Pancreas (tissue), 10 donors: ENCODE measurements at regions not wholly inside any gene's neighbourhood (a gene's known extent, or its start where the extent isn't known, plus 50 kb on each side); places are given as distances from the start of the nearest gene placed in this dataset.

Experiments
- ATAC-seq, 4 donors: fragments of 200-7000 bp; cut with Tn5 transposase; one replicate each; pipeline versions ENCODE4 v1.8.0 to v1.9.1; 2020; ENCODE audit warnings: mild to moderate bottlenecking in 4 of 4, moderate library complexity in 4 of 4
- DNase-seq, 6 donors: peaks; one replicate each; pipeline ENCODE4 v3.0.0-alpha.2; 2020
- FAIRE-seq: peaks from 2 replicates; lab custom pipeline; 2012; peaks lifted over from hg19 to GRCh38; lab: Jason Lieb, UNC
- H3K27ac ChIP-seq, 4 donors: fragments of 200-600 bp; sonication (generic); 1 replicate in 3 of 4; 2 replicates in 1 of 4; pipeline versions ENCODE4 v1.5.0 to v1.8.0; 2020
- H3K27me3 ChIP-seq, 4 donors: fragments of 200-600 bp; one replicate each; pipeline ENCODE4 v1.8.0; 2021
- H3K36me3 ChIP-seq, 3 donors: fragments of 200-600 bp; sonication (generic) in 1 of 3; one replicate each; pipeline versions ENCODE4 v1.5.0 to v1.8.0; 2020 to 2021
- H3K4me1 ChIP-seq, 3 donors: fragments of 200-600 bp; one replicate each; pipeline ENCODE4 v1.8.0; 2021
- H3K4me3 ChIP-seq, 4 donors: fragments of 200-600 bp; sonication (generic) in 2 of 4; one replicate each; pipeline versions ENCODE4 v1.5.0 to v1.8.0; 2020 to 2021
- H3K9me3 ChIP-seq, 4 donors: fragments of 200-600 bp; one replicate each; pipeline ENCODE4 v1.8.0; 2021
- CTCF ChIP-seq, 4 donors: fragments of 200-600 bp; sonication (generic) in 3 of 4; IDR thresholded peaks; one replicate each; pipeline versions ENCODE4 v1.5.0 to v1.8.0; 2021; ENCODE audit warnings: antibody characterized with exemption in 4 of 4
- WGBS, 2 donors: extraction: QIAGEN DNeasy Blood & Tissue Kit; methylation state at CpG; one replicate each; pipeline ENCODE4 v1.1.7; 2013; 5-methylcytosine and 5-hydroxymethylcytosine counted together
- intact Hi-C, 3 donors: fragments of 100-400 bp; cut with DNase I; formaldehyde crosslinking; loops; one replicate each; pipeline versions ENCODE4 v1.11.1 to v1.14.2; 2022
- donor health status: healthy with polysubstance abuse.
- donor health status: DM: no; HTN: no; CAD: no; lungs with moderate emphysema.
- donor health status: DM: no; HTN: no; CAD: no.
- donor health status: control.
- donor health status: control.
- donor health status: Bipolar disorder and iron deficiency.
- donor health status: DM: yes; HTN: yes; CAD: no.
- donor health status: DM: no; HTN: no; CAD: no.
- donor health status: DM: no; HTN: no; CAD: no.
- donor health status: DM: yes; HTN: yes; CAD: no.

GRCh38 chr5:57802131-57802530, 319.5 kb upstream of the ACTBL2 start:
- no peak overlapping the region for H3K4me3 ChIP-seq
- no peak for FAIRE-seq
- no peaks in the 10 kb centered on the region for H3K4me1 ChIP-seq
- no peak overlapping the region for H3K27ac ChIP-seq
- WGBS, 2 donors: 69 to 77% methylated on average over 3 of the region's 3 CpGs
- no peaks in the 10 kb centered on the region for H3K27me3 ChIP-seq
- no peak for TF ChIP-seq CTCF (IDR thresholded peaks at IDR 0.05)
- H3K9me3 ChIP-seq: no peaks in the 10 kb centered on the region
- no peaks in the 10 kb centered on the region for H3K36me3 ChIP-seq
- no peak for DNase-seq
- no peak for ATAC-seq
- intact Hi-C loops: no loop called here

- no peaks in the 10 kb centered on the region for H3K4me1 ChIP-seq
- DNase-seq (no peak), FAIRE-seq (no peak), ATAC-seq (no peak)
- TF ChIP-seq CTCF (IDR thresholded peaks at IDR 0.05): no peak
- H3K36me3 ChIP-seq: no peaks in the 10 kb centered on the region
- no peaks in the 10 kb centered on the region for H3K27me3 ChIP-seq
- H3K27ac ChIP-seq: no peak overlapping the region
- WGBS, 2 donors: 87 to 94% methylated on average over 1 of the region's 1 CpG
- H3K4me3 ChIP-seq: no peak overlapping the region
- H3K9me3 ChIP-seq: no peaks in the 10 kb centered on the region
- intact Hi-C loops: no loop called here
These were observed 312.6 kb upstream of the ACTBL2 start for GRCh38 chr5:57795203-57795602.

- H3K4me3 ChIP-seq: no peak overlapping the region
- WGBS, 2 donors: 86 to 87% methylated on average over 1 of the region's 1 CpG
- H3K4me1 ChIP-seq: no peaks in the 10 kb centered on the region
- TF ChIP-seq CTCF (IDR thresholded peaks at IDR 0.05): no peak
- no peak for ATAC-seq
- DNase-seq: no peak
- no peaks in the 10 kb centered on the region for H3K27me3 ChIP-seq
- H3K36me3 ChIP-seq: no peaks in the 10 kb centered on the region
- H3K9me3 ChIP-seq: no peaks in the 10 kb centered on the region
- no peak overlapping the region for H3K27ac ChIP-seq
- intact Hi-C loops: no loop called here
- no peak for FAIRE-seq
These were observed 309.3 kb upstream of the ACTBL2 start for GRCh38 chr5:57791875-57792274.

- ATAC-seq (no peak), FAIRE-seq (no peak), DNase-seq (no peak)
- Histone ChIP-seq H3K4me3 (no peak overlapping the region), H3K4me1 (no peaks in the 10 kb centered on the region), H3K27ac (no peak overlapping the region), H3K27me3 (no peaks in the 10 kb centered on the region), H3K36me3 (no peaks in the 10 kb centered on the region), H3K9me3 (no peaks in the 10 kb centered on the region)
- WGBS, 2 donors: 56 to 66% methylated on average over 2 of the region's 2 CpGs
- no peak for TF ChIP-seq CTCF (IDR thresholded peaks at IDR 0.05)
- intact Hi-C loops: loop anchor here in 1 of 3 donors (10.0 kb wide), 1 partner anchor 679 kb away; the partner anchor contains the start of gene PLK2
These were observed 303.3 kb upstream of the ACTBL2 start for GRCh38 chr5:57785946-57786345.

- Histone ChIP-seq H3K4me1 (peaks cover 0 to 5% (median 2%) of the 10 kb centered on the region in 3 donors), H3K27ac (no peak overlapping the region), H3K4me3 (no peak overlapping the region), H3K9me3 (no peaks in the 10 kb centered on the region), H3K27me3 (no peaks in the 10 kb centered on the region), H3K36me3 (no peaks in the 10 kb centered on the region)
- DNase-seq: no peak
- TF ChIP-seq CTCF (IDR thresholded peaks at IDR 0.05): no peak
- 58 to 60% methylated on average over 3 of the region's 3 CpGs for WGBS, 2 donors
- intact Hi-C loops: loop anchor here in 2 of 3 donors (5.0 to 10.0 kb wide), 2 partner anchors 678 to 681 kb away; partner anchors contain the start of gene PLK2 (in 2 of the 2)
- no peak for FAIRE-seq
- no peak for ATAC-seq
These were observed 301.5 kb upstream of the ACTBL2 start for GRCh38 chr5:57784121-57784520.
